ENCODE measurements at regions not wholly inside any gene's neighbourhood (a gene's known extent, or its start where the extent isn't known, plus 50 kb on each side); places are given as distances from the start of the nearest gene placed in this dataset.

DNA sequence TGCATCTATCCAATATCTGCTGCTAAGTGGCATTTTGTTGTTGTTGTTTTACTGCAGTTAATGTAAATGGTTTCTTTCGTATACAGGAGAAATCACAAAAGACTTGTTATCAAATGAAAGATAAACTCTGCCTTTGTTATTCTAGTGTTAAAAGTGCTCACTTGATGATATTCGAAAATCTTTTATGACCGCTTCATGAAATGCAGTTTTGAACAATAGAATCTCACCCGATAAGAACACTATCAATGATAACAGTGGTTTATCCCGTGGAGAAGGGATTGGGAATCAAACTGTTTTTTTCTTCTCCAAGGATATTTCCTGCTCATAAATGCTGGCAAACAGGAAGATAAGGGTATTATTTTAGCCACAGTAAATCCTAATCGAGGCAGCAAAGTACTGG is 1366.3 kb downstream of the OLFM4 start:
- TF ChIP-seq MXI1 (conservative IDR thresholded peaks at IDR 0.05; ENCODE audit: poor library complexity, severe bottlenecking) = no peak
- TF ChIP-seq POLR2AphosphoS5 (IDR thresholded peaks at IDR 0.05) = no peak
- no peak for TF ChIP-seq SMC3 (conservative IDR thresholded peaks at IDR 0.05; ENCODE audit: poor library complexity)
- no peak for TF ChIP-seq RAD21 (conservative IDR thresholded peaks at IDR 0.05)
- TF ChIP-seq EP300 (conservative IDR thresholded peaks at IDR 0.05; ENCODE audit: poor library complexity, severe bottlenecking) = no peak
- no peak for TF ChIP-seq TAF1 (IDR thresholded peaks at IDR 0.05; ENCODE audit: low read depth)
- TF ChIP-seq EZH2 (IDR thresholded peaks at IDR 0.05; ENCODE audit: borderline replicate concordance, insufficient read depth, low read length, poor library complexity, severe bottlenecking) = no peak
- TF ChIP-seq CTCF (IDR thresholded peaks at IDR 0.05; ENCODE audit: poor library complexity, severe bottlenecking) = no peak
- TF ChIP-seq REST (IDR thresholded peaks at IDR 0.05; ENCODE audit: borderline replicate concordance) = no peak
- H3K27ac ChIP-seq (ENCODE audit: low read length) = no peak overlapping the region
- no peak overlapping the region for H3K4me2 ChIP-seq (ENCODE audit: low read length)
- H3K79me2 ChIP-seq (replicated peaks; ENCODE audit: insufficient read depth, low read length) = no peaks in the 10 kb centered on the region
- H3K4me3 ChIP-seq (ENCODE audit: low read length) = no peak overlapping the region
- no peak overlapping the region for H3K9ac ChIP-seq (ENCODE audit: low read length)
- no peaks in the 10 kb centered on the region for H3K27me3 ChIP-seq (ENCODE audit: insufficient read depth, low read depth, low read length)
- no peak overlapping the region for H2AFZ ChIP-seq (ENCODE audit: low read depth, low read length)
- no peaks in the 10 kb centered on the region for H4K20me1 ChIP-seq (ENCODE audit: insufficient read depth)
- H3K9me2 ChIP-seq (ENCODE audit: insufficient read depth, low read length) = no peaks in the 10 kb centered on the region
- H3K36me3 ChIP-seq (ENCODE audit: insufficient read depth, low read length) = no peaks in the 10 kb centered on the region
- H3K9me3 ChIP-seq (ENCODE audit: low read length) = no peaks in the 10 kb centered on the region
- no peaks in the 10 kb centered on the region for H3F3A ChIP-seq (ENCODE audit: insufficient read depth, low read length, poor library complexity, severe bottlenecking)

DNA sequence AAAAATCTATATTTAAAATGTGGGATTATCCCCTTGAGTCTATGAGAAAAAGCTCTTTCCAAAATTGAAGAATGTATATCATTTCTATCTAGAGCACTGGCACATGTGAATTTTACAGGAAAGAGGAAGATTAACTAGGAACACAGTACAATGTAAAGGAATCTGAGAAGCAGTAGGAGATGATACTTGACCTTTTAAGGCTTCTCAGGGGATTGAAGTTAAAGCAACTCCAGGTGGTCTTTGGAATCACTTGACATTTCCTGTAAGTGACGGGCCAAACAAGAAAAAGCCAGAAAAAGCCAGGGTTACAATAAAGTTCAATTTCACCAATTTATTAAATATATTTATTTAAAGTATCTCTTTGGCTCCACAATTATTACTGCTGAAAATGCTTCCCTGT is 1373.9 kb downstream of the OLFM4 start:
- Histone ChIP-seq H3K4me3 (ENCODE audit: low read length) (no peak overlapping the region), H3K9me2 (ENCODE audit: insufficient read depth, low read length) (no peaks in the 10 kb centered on the region), H3K27me3 (ENCODE audit: insufficient read depth, low read depth, low read length) (no peaks in the 10 kb centered on the region), H3K9ac (ENCODE audit: low read length) (no peak overlapping the region), H3K36me3 (ENCODE audit: insufficient read depth, low read length) (no peaks in the 10 kb centered on the region), H3K27ac (ENCODE audit: low read length) (no peak overlapping the region), H3K9me3 (ENCODE audit: low read length) (no peaks in the 10 kb centered on the region), H4K20me1 (ENCODE audit: insufficient read depth) (no peaks in the 10 kb centered on the region), H2AFZ (ENCODE audit: low read depth, low read length) (no peak overlapping the region), H3F3A (ENCODE audit: insufficient read depth, low read length, poor library complexity, severe bottlenecking) (no peaks in the 10 kb centered on the region), H3K79me2 (replicated peaks; ENCODE audit: insufficient read depth, low read length) (no peaks in the 10 kb centered on the region), H3K4me2 (ENCODE audit: low read length) (no peak overlapping the region)
- TF ChIP-seq SMC3 (conservative IDR thresholded peaks at IDR 0.05; ENCODE audit: poor library complexity) = no peak
- TF ChIP-seq MXI1 (conservative IDR thresholded peaks at IDR 0.05; ENCODE audit: poor library complexity, severe bottlenecking) = no peak
- TF ChIP-seq EZH2 (IDR thresholded peaks at IDR 0.05; ENCODE audit: borderline replicate concordance, insufficient read depth, low read length, poor library complexity, severe bottlenecking) = no peak
- TF ChIP-seq EP300 (conservative IDR thresholded peaks at IDR 0.05; ENCODE audit: poor library complexity, severe bottlenecking) = no peak
- no peak for TF ChIP-seq RAD21 (conservative IDR thresholded peaks at IDR 0.05)
- no peak for TF ChIP-seq TAF1 (IDR thresholded peaks at IDR 0.05; ENCODE audit: low read depth)
- no peak for TF ChIP-seq POLR2AphosphoS5 (IDR thresholded peaks at IDR 0.05)
- TF ChIP-seq REST (IDR thresholded peaks at IDR 0.05; ENCODE audit: borderline replicate concordance) = no peak
- no peak for TF ChIP-seq CTCF (IDR thresholded peaks at IDR 0.05; ENCODE audit: poor library complexity, severe bottlenecking)
